ENCODE measurements at regions not wholly inside any gene's neighbourhood (a gene's known extent, or its start where the extent isn't known, plus 50 kb on each side); places are given as distances from the start of the nearest gene placed in this dataset.

DNA sequence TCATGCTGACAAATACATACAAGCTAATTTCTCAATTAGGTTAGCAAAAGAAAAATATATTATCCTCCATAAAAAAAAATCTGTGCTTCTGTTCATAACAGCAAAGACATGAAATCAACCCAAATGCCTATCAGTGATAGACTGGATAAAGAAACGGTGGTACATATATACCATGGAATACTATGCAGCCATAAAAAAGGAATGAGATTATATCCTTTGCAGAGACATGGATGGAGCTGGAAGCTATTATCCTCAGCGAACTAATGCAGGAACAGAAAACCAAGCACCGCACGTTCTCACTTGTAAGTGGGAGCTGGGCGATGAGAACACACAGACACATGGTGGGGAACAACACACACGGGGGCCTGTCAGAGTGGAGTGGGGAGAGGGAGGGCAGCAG lies 84.0 kb upstream of the PALMD start:
- TF ChIP-seq EP300 (IDR thresholded peaks at IDR 0.05) (no peak), POLR2A (IDR thresholded peaks at IDR 0.05) (no peak)

All from suprapubic skin (tissue), 2 donors.